Uterus (tissue), 3 donors: ENCODE measurements at regions not wholly inside any gene's neighbourhood (a gene's known extent, or its start where the extent isn't known, plus 50 kb on each side); places are given as distances from the start of the nearest gene placed in this dataset.

Experiments
- DNase-seq, 2 donors: peaks; one replicate each; pipeline ENCODE4 v3.0.0-alpha.2; 2019 to 2020
- H3K27ac ChIP-seq, 2 donors: fragments of 200-600 bp; sonication (generic); 1 replicate in 1 of 2; 2 replicates in 1 of 2; pipeline ENCODE4 v1.5.1; 2016 to 2018
- H3K27me3 ChIP-seq, 2 donors: fragments of 200-600 bp; sonication (generic); one replicate each; pipeline ENCODE4 v1.5.1; 2018 to 2019; ENCODE audit warnings: control low read depth in 1 of 2
- H3K36me3 ChIP-seq, 2 donors: fragments of 200-600 bp; sonication (generic); one replicate each; pipeline ENCODE4 v1.5.1; 2019; ENCODE audit warnings: control low read depth in 1 of 2
- H3K4me1 ChIP-seq, 2 donors: fragments of 200-600 bp; sonication (generic); one replicate each; pipeline ENCODE4 v1.5.1; 2018 to 2019; ENCODE audit warnings: control low read depth in 1 of 2
- H3K4me3 ChIP-seq, 2 donors: fragments of 200-600 bp; sonication (generic); 1 replicate in 1 of 2; 2 replicates in 1 of 2; pipeline ENCODE4 v1.5.1; 2018 to 2019; ENCODE audit warnings: mild to moderate bottlenecking in 1 of 2
- H3K9me3 ChIP-seq, 2 donors: fragments of 200-600 bp; sonication (generic); one replicate each; pipeline ENCODE4 v1.5.1; 2019; ENCODE audit warnings: control low read depth in 1 of 2
- CTCF ChIP-seq, 4 experiments: fragments of 200-600 bp in 2 of 4; fragments of 450-650 bp in 2 of 4; sonication (generic) in 2 of 4; IDR thresholded peaks; one replicate each; pipeline ENCODE4 v1.5.1; 2016 to 2019; ENCODE audit warnings: antibody characterized with exemption in 4 of 4, mild to moderate bottlenecking in 2 of 4, moderate library complexity in 1 of 4
- POLR2A ChIP-seq, 2 donors: fragments of 450-650 bp; IDR thresholded peaks; one replicate each; pipeline ENCODE4 v1.6.1; 2016; ENCODE audit warnings: antibody characterized with exemption in 2 of 2, mild to moderate bottlenecking in 1 of 2, moderate library complexity in 1 of 2
- intact Hi-C: fragments of 100-400 bp; cut with DNase I; formaldehyde crosslinking; loops from one replicate; pipeline ENCODE4 v1.15.1; 2023; ENCODE audit warnings: low total_unique reads
- donor health status: DM: yes; HTN: yes; CAD: no.

GRCh38 chr7:10121631-10122030, 852.0 kb upstream of the PHF14 start:
- intact Hi-C loops = no loop called here
- Histone ChIP-seq H3K4me3 (no peak overlapping the region), H3K4me1 (no peaks in the 10 kb centered on the region), H3K36me3 (no peaks in the 10 kb centered on the region), H3K27ac (no peak overlapping the region), H3K27me3 (no peaks in the 10 kb centered on the region), H3K9me3 (no peaks in the 10 kb centered on the region)
- no peak for DNase-seq
- TF ChIP-seq POLR2A (IDR thresholded peaks at IDR 0.05) (no peak), CTCF (IDR thresholded peaks at IDR 0.05) (no peak)

GRCh38 chr7:10122551-10123100, 851.0 kb upstream of the PHF14 start:
- DNase-seq = no peak
- Histone ChIP-seq H3K27me3 (no peaks in the 10 kb centered on the region), H3K4me1 (no peaks in the 10 kb centered on the region), H3K36me3 (no peaks in the 10 kb centered on the region), H3K9me3 (no peaks in the 10 kb centered on the region), H3K27ac (no peak overlapping the region), H3K4me3 (no peak overlapping the region)
- intact Hi-C loops = no loop called here
- TF ChIP-seq CTCF (IDR thresholded peaks at IDR 0.05) (no peak), POLR2A (IDR thresholded peaks at IDR 0.05) (no peak)

GRCh38 chr7:10128748-10129147, 844.9 kb upstream of the PHF14 start:
- Histone ChIP-seq H3K27ac (no peak overlapping the region), H3K9me3 (no peaks in the 10 kb centered on the region), H3K36me3 (no peaks in the 10 kb centered on the region), H3K27me3 (no peaks in the 10 kb centered on the region), H3K4me3 (no peak overlapping the region), H3K4me1 (no peaks in the 10 kb centered on the region)
- TF ChIP-seq CTCF (IDR thresholded peaks at IDR 0.05) (peak in 1 of 4 experiments; percentile 30), POLR2A (IDR thresholded peaks at IDR 0.05) (no peak)
- intact Hi-C loops = no loop called here
- DNase-seq = no peak

- no peaks in the 10 kb centered on the region for H3K36me3 ChIP-seq
- no peak for DNase-seq
- H3K9me3 ChIP-seq = no peaks in the 10 kb centered on the region
- no peak overlapping the region for H3K4me3 ChIP-seq
- intact Hi-C loops = no loop called here
- no peaks in the 10 kb centered on the region for H3K27me3 ChIP-seq
- H3K27ac ChIP-seq = no peak overlapping the region
- H3K4me1 ChIP-seq = no peaks in the 10 kb centered on the region
- no peak for TF ChIP-seq POLR2A (IDR thresholded peaks at IDR 0.05)
- no peak for TF ChIP-seq CTCF (IDR thresholded peaks at IDR 0.05)
These were observed 835.4 kb upstream of the PHF14 start for GRCh38 chr7:10138087-10138854.

GRCh38 chr7:10146271-10146670, 827.4 kb upstream of the PHF14 start:
- intact Hi-C loops = no loop called here
- no peak for TF ChIP-seq CTCF (IDR thresholded peaks at IDR 0.05)
- TF ChIP-seq POLR2A (IDR thresholded peaks at IDR 0.05) = no peak
- Histone ChIP-seq H3K36me3 (no peaks in the 10 kb centered on the region), H3K9me3 (no peaks in the 10 kb centered on the region), H3K27me3 (no peaks in the 10 kb centered on the region), H3K4me1 (no peaks in the 10 kb centered on the region), H3K27ac (no peak overlapping the region), H3K4me3 (no peak overlapping the region)
- no peak for DNase-seq
